SU-DHL-6 (cell line): ENCODE measurements at regions not wholly inside any gene's neighbourhood (a gene's known extent, or its start where the extent isn't known, plus 50 kb on each side); places are given as distances from the start of the nearest gene placed in this dataset.

Source experiments
- H2AFZ ChIP-seq: fragments of 200-600 bp; sonication (generic); 2 replicates; pipeline ENCODE4 v1.6.1; 2014; ENCODE audit warnings: low read depth, mild to moderate bottlenecking, moderate library complexity, mixed read lengths, antibody characterized with exemption, low read length; ENCODE audit not compliant: severe bottlenecking
- H3F3A ChIP-seq: fragments of 200-600 bp; shearing (Covaris generic); 2 replicates; pipeline ENCODE4 v1.6.0; 2016; ENCODE audit warnings: antibody characterized with exemption, mild to moderate bottlenecking; ENCODE audit not compliant: insufficient read depth
- H3K27ac ChIP-seq: fragments of 200-600 bp; sonication (generic); 2 replicates; pipeline ENCODE4 v1.5.1; 2016; ENCODE audit warnings: low read depth, mild to moderate bottlenecking, low read length, moderate library complexity, mixed read lengths
- H3K27me3 ChIP-seq: fragments of 200-600 bp; sonication (generic), shearing (Covaris generic); 2 replicates; pipeline ENCODE4 v1.6.0; 2014; ENCODE audit warnings: mild to moderate bottlenecking, low read length
- H3K36me3 ChIP-seq: fragments of 200-600 bp; sonication (generic); 2 replicates; pipeline ENCODE4 v1.6.1; 2014; ENCODE audit warnings: mild to moderate bottlenecking, low read length, mixed read lengths
- H3K4me2 ChIP-seq: fragments of 300-600, 200-600 bp; shearing (Covaris generic), sonication (generic); 2 replicates; pipeline ENCODE4 v1.6.0; 2014; ENCODE audit warnings: low read length, low read depth, mild to moderate bottlenecking; ENCODE audit not compliant: poor library complexity, severe bottlenecking
- H3K4me3 ChIP-seq: fragments of 200-600 bp; sonication (generic); 2 replicates; pipeline ENCODE4 v1.5.1; 2014; ENCODE audit warnings: antibody characterized with exemption, low read length, mild to moderate bottlenecking, mixed read lengths; ENCODE audit not compliant: insufficient read depth, poor library complexity, severe bottlenecking
- H3K79me2 ChIP-seq: fragments of 200-600 bp; sonication (generic); 2 replicates; pipeline ENCODE4 v1.6.1; 2014; ENCODE audit warnings: mild to moderate bottlenecking, low read length, moderate library complexity; ENCODE audit not compliant: insufficient read depth
- H3K9ac ChIP-seq: fragments of 200-600 bp; sonication (generic); 2 replicates; pipeline ENCODE4 v1.7.0; 2014; ENCODE audit warnings: mild to moderate bottlenecking, low read length
- H3K9me2 ChIP-seq: fragments of 200-600 bp; sonication (generic); replicated peaks from 2 replicates; pipeline ENCODE4 v1.6.1; 2014; ENCODE audit warnings: low read length; ENCODE audit not compliant: insufficient read depth
- H3K9me3 ChIP-seq: fragments of 200-600 bp; sonication (generic); 2 replicates; pipeline ENCODE4 v1.6.1; 2014; ENCODE audit warnings: low read length, mixed read lengths; ENCODE audit not compliant: insufficient read depth
- H4K20me1 ChIP-seq: fragments of 200-600 bp; sonication (generic); 2 replicates; pipeline ENCODE4 v1.6.1; 2014; ENCODE audit warnings: low read depth, mild to moderate bottlenecking, antibody characterized with exemption, low read length, moderate library complexity, mixed read lengths
- CTCF ChIP-seq: fragments of 200-600 bp; sonication (generic); IDR thresholded peaks from one replicate; pipeline ENCODE4 v1.5.1; 2017; ENCODE audit warnings: antibody characterized with exemption, mild to moderate bottlenecking, low read length, moderate library complexity; ENCODE audit not compliant: insufficient read depth, poor library complexity, severe bottlenecking
- EZH2phosphoT487 ChIP-seq: fragments of 200-600 bp; sonication (generic), shearing (Covaris generic); conservative IDR thresholded peaks from 2 replicates; pipeline ENCODE4 v1.6.1; 2018; ENCODE audit warnings: mild to moderate bottlenecking, antibody characterized with exemption, low read length, moderate library complexity, mixed read lengths

DNA sequence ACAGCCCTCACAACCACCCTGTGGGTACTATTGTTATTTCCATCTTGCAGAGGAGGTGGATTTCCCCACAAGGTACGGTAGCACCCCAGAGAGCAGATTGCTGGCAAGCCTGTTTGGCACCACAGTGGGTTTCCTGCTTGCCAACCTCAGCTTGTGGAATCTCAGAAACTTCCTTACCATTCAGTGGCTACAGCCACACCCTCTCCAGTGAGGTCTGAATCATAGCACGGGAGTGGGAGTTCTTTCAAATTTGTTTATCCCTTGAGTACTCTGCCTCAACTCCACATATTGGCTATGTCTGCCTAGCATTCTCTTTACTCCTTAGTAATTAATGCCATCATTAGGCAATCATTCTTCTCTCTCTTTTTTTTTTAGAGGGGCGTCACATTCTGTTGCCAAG is 162.1 kb downstream of the PTPRU start:
- Histone ChIP-seq H3K9me2 (no peaks in the 10 kb centered on the region), H3K9me3 (no peaks in the 10 kb centered on the region), H3K4me3 (no peak overlapping the region), H3K27me3 (no peaks in the 10 kb centered on the region), H3F3A (no peaks in the 10 kb centered on the region), H4K20me1 (no peaks in the 10 kb centered on the region), H3K4me2 (no peak overlapping the region), H3K79me2 (no peaks in the 10 kb centered on the region), H3K27ac (no peak overlapping the region), H3K9ac (no peak overlapping the region), H3K36me3 (no peaks in the 10 kb centered on the region), H2AFZ (no peak overlapping the region)
- TF ChIP-seq EZH2phosphoT487: no peak
- no peak for TF ChIP-seq CTCF

DNA sequence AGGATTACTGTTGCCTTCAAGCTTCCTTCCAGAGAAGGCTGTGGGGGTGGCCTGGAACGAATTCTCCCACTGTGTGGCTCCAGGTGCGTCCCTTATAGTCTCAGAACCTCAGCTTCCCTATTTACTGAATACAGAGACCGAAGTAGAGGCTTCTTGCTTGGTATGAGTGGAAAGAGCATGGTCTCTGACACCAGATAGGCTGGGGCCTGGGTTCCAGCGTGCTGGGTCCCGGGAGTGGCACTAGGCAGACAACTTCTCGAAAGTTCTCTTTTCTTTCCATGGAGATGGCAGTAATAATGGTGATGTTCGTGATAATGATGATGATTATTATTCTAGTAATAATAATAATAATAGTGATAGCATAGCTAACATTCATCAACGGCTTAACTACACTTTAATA is 161.7 kb downstream of the PTPRU start:
- TF ChIP-seq EZH2phosphoT487: no peak
- no peak for TF ChIP-seq CTCF

GRCh38 chr1:29397256-29397590 is 160.9 kb downstream of the PTPRU start:
- TF ChIP-seq EZH2phosphoT487 (no peak), CTCF (no peak)
- Histone ChIP-seq H3K9me2 (no peaks in the 10 kb centered on the region), H3K27me3 (no peaks in the 10 kb centered on the region)

More for the DNA sequence above, 161.7 kb downstream of the PTPRU start:
- Histone ChIP-seq H3K36me3 (no peaks in the 10 kb centered on the region), H2AFZ (no peak overlapping the region), H3K4me2 (no peak overlapping the region), H3K9me2 (no peaks in the 10 kb centered on the region), H3K4me3 (no peak overlapping the region), H3K9me3 (no peaks in the 10 kb centered on the region), H3K79me2 (no peaks in the 10 kb centered on the region), H3K9ac (no peak overlapping the region), H3K27me3 (no peaks in the 10 kb centered on the region), H3K27ac (no peak overlapping the region), H3F3A (no peaks in the 10 kb centered on the region), H4K20me1 (no peaks in the 10 kb centered on the region)

More at GRCh38 chr1:29397256-29397590, 160.9 kb downstream of the PTPRU start:
- no peak overlapping the region for H3K4me2 ChIP-seq
- H3F3A ChIP-seq: no peaks in the 10 kb centered on the region
- H3K36me3 ChIP-seq: no peaks in the 10 kb centered on the region
- H3K79me2 ChIP-seq: no peaks in the 10 kb centered on the region
- H3K4me3 ChIP-seq: no peak overlapping the region
- H3K9ac ChIP-seq: no peak overlapping the region
- no peak overlapping the region for H2AFZ ChIP-seq
- H3K27ac ChIP-seq: no peak overlapping the region
- H3K9me3 ChIP-seq: no peaks in the 10 kb centered on the region
- H4K20me1 ChIP-seq: no peaks in the 10 kb centered on the region
